ENCODE measurements at regions not wholly inside any gene's neighbourhood (a gene's known extent, or its start where the extent isn't known, plus 50 kb on each side); places are given as distances from the start of the nearest gene placed in this dataset.
"Not testable (repeated sequence)": the region's sequence is repeated elsewhere in the genome, so short reads cannot be mapped to it uniquely, and the experiment has no call there.

DNA sequence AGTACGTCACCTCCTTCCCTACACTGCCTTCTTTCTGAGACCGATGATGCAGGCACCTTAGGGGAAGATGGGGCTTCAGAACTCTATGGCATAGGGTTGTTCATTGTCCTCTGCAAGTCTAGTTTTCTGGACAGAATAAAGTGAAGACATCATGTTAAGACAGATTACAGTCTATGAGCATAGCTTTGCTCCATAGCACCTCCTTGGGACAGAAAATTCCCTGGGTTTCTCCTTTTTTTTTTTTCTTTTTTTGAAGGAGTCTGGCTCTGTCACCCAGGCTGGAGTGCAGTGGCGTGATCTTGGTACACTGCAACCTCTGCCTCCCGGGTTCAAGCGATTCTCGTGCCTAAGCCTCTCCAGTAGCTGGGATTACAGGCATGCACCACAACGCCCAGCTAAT is 119.8 kb upstream of the CADM1 start:
- Histone ChIP-seq H3K27me3 (replicated peaks) (no peaks in the 10 kb centered on the region), H3K27ac (no peak overlapping the region), H3K36me3 (no peaks in the 10 kb centered on the region), H3K4me1 (replicated peaks) (peaks cover 19% of the 10 kb centered on the region), H3K9me3 (replicated peaks) (no peaks in the 10 kb centered on the region), H3K4me3 (no peak overlapping the region)
- no peak for DNase-seq (ENCODE audit: low read depth in 1 of 2, low spot score in 2 of 2)

GRCh38 chr11:115623021-115623451 is 118.8 kb upstream of the CADM1 start:
- Histone ChIP-seq H3K9me3 (replicated peaks) (no peaks in the 10 kb centered on the region), H3K36me3 (no peaks in the 10 kb centered on the region), H3K27ac (peak overlapping the region; percentile 59)

GRCh38 chr11:115618428-115618827 is 114.2 kb upstream of the CADM1 start:
- Histone ChIP-seq H3K27ac (no peak overlapping the region), H3K4me3 (no peak overlapping the region), H3K36me3 (no peaks in the 10 kb centered on the region), H3K27me3 (replicated peaks) (no peaks in the 10 kb centered on the region), H3K9me3 (replicated peaks) (no peaks in the 10 kb centered on the region), H3K4me1 (replicated peaks) (peaks cover 47% of the 10 kb centered on the region)
- DNase-seq (ENCODE audit: low read depth in 1 of 2, low spot score in 2 of 2): no peak

More at GRCh38 chr11:115623021-115623451, 118.8 kb upstream of the CADM1 start:
- H3K27me3 ChIP-seq (replicated peaks): no peaks in the 10 kb centered on the region
- H3K4me1 ChIP-seq (replicated peaks): peaks cover 26% of the 10 kb centered on the region
- DNase-seq (ENCODE audit: low read depth in 1 of 2, low spot score in 2 of 2): peak; percentile 78 to 86
- no peak overlapping the region for H3K4me3 ChIP-seq

DNA sequence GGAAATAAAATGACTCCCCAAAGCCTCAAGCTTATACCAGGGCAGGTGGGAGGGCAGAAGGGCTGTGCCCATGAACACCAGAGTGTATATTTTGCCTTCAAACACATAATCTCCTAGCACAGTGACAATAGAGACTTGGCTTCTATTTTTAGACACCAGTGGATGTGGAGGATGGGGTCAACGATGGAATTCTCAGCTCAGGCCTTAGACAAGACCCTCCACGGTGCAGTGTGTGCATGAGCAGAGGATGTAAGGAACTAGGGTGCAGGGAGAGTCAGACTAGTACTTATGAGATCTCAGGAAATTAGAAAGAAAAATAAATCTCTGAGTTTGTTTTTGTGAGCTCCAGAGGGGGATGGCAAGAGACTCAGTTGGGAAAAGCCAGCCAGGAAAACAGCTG is 113.6 kb upstream of the CADM1 start:
- H3K27me3 ChIP-seq (replicated peaks): no peaks in the 10 kb centered on the region

GRCh38 chr11:115616971-115617370 is 112.8 kb upstream of the CADM1 start:
- Histone ChIP-seq H3K4me3 (no peak overlapping the region), H3K9me3 (replicated peaks) (no peaks in the 10 kb centered on the region), H3K27me3 (replicated peaks) (no peaks in the 10 kb centered on the region), H3K36me3 (no peaks in the 10 kb centered on the region), H3K27ac (no peak overlapping the region), H3K4me1 (replicated peaks) (peaks cover 32% of the 10 kb centered on the region)
- peak in 1 of 2 experiments; percentile 56 for DNase-seq (ENCODE audit: low read depth in 1 of 2, low spot score in 2 of 2)

More for the DNA sequence above, 113.6 kb upstream of the CADM1 start:
- peak; percentile 52 to 65 for DNase-seq (ENCODE audit: low read depth in 1 of 2, low spot score in 2 of 2)
- H3K4me3 ChIP-seq: no peak overlapping the region
- no peaks in the 10 kb centered on the region for H3K36me3 ChIP-seq
- H3K9me3 ChIP-seq (replicated peaks): no peaks in the 10 kb centered on the region
- no peak overlapping the region for H3K27ac ChIP-seq
- peaks cover 40% of the 10 kb centered on the region for H3K4me1 ChIP-seq (replicated peaks)

GRCh38 chr11:115613986-115614632 is 109.9 kb upstream of the CADM1 start:
- peaks cover 29% of the 10 kb centered on the region for H3K4me1 ChIP-seq (replicated peaks)
- peak in 1 of 2 experiments; percentile 53 for DNase-seq (ENCODE audit: low read depth in 1 of 2, low spot score in 2 of 2)
- no peak overlapping the region for H3K27ac ChIP-seq
- no peaks in the 10 kb centered on the region for H3K27me3 ChIP-seq (replicated peaks)
- no peak overlapping the region for H3K4me3 ChIP-seq
- H3K36me3 ChIP-seq: no peaks in the 10 kb centered on the region
- no peaks in the 10 kb centered on the region for H3K9me3 ChIP-seq (replicated peaks)

GRCh38 chr11:115613004-115613403 is 108.8 kb upstream of the CADM1 start:
- no peaks in the 10 kb centered on the region for H3K36me3 ChIP-seq
- H3K9me3 ChIP-seq (replicated peaks): no peaks in the 10 kb centered on the region
- no peak overlapping the region for H3K27ac ChIP-seq
- H3K4me1 ChIP-seq (replicated peaks): peaks cover 22% of the 10 kb centered on the region
- no peak overlapping the region for H3K4me3 ChIP-seq
- no peaks in the 10 kb centered on the region for H3K27me3 ChIP-seq (replicated peaks)
- DNase-seq (ENCODE audit: low read depth in 1 of 2, low spot score in 2 of 2): no peak

GRCh38 chr11:115612046-115612730 is 108.0 kb upstream of the CADM1 start:
- H3K27ac ChIP-seq: no peak overlapping the region
- no peak overlapping the region for H3K4me3 ChIP-seq
- no peaks in the 10 kb centered on the region for H3K36me3 ChIP-seq
- peaks cover 20% of the 10 kb centered on the region for H3K4me1 ChIP-seq (replicated peaks)
- no peaks in the 10 kb centered on the region for H3K9me3 ChIP-seq (replicated peaks)
- no peak for DNase-seq (ENCODE audit: low read depth in 1 of 2, low spot score in 2 of 2)
- no peaks in the 10 kb centered on the region for H3K27me3 ChIP-seq (replicated peaks)

DNA sequence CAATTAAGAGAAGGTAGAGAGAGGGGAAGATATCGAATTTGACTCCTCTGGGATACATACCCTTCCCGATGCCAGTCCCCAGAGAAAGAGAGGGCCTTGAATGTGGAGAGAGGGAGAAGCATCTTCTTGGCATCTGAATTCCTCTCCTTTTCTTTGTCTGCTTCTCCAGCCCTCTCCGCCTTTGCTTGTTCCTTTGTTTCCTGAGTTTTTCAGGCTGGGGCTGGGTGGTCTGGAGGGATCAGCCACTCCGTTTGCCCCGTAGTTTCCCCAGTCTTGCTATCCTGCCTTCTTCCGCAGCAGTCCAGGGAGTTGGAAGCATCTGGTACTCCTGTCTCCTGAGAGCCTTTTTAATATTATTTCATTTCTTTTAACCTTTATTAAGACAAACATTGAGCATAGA is 107.1 kb upstream of the CADM1 start:
- H3K27me3 ChIP-seq (replicated peaks): no peaks in the 10 kb centered on the region
- H3K36me3 ChIP-seq: no peaks in the 10 kb centered on the region
- H3K9me3 ChIP-seq (replicated peaks): no peaks in the 10 kb centered on the region
- H3K4me3 ChIP-seq: no peak overlapping the region
- DNase-seq (ENCODE audit: low read depth in 1 of 2, low spot score in 2 of 2): no peak
- peaks cover 13% of the 10 kb centered on the region for H3K4me1 ChIP-seq (replicated peaks)
- no peak overlapping the region for H3K27ac ChIP-seq

- Histone ChIP-seq H3K27ac (no peak overlapping the region), H3K4me3 (no peak overlapping the region), H3K36me3 (no peaks in the 10 kb centered on the region), H3K4me1 (replicated peaks) (peaks cover 13% of the 10 kb centered on the region), H3K27me3 (replicated peaks) (no peaks in the 10 kb centered on the region), H3K9me3 (replicated peaks) (no peaks in the 10 kb centered on the region)
- no peak for DNase-seq (ENCODE audit: low read depth in 1 of 2, low spot score in 2 of 2)
Measured at GRCh38 chr11:115610908-115611307, 106.7 kb upstream of the CADM1 start.

GRCh38 chr11:115610234-115610633 is 106.0 kb upstream of the CADM1 start:
- peaks cover 13% of the 10 kb centered on the region for H3K4me1 ChIP-seq (replicated peaks)
- not testable (repeated sequence) for H3K9me3 ChIP-seq (replicated peaks); H3K27me3 ChIP-seq (replicated peaks); H3K27ac ChIP-seq; H3K36me3 ChIP-seq; H3K4me3 ChIP-seq; DNase-seq (ENCODE audit: low read depth in 1 of 2, low spot score in 2 of 2)

GRCh38 chr11:115608976-115609375 is 104.8 kb upstream of the CADM1 start:
- H3K4me1 ChIP-seq (replicated peaks): peaks cover 9% of the 10 kb centered on the region
- H3K36me3 ChIP-seq: no peaks in the 10 kb centered on the region
- H3K4me3 ChIP-seq: no peak overlapping the region
- H3K27me3 ChIP-seq (replicated peaks): no peaks in the 10 kb centered on the region
- H3K9me3 ChIP-seq (replicated peaks): no peaks in the 10 kb centered on the region
- no peak overlapping the region for H3K27ac ChIP-seq
- DNase-seq (ENCODE audit: low read depth in 1 of 2, low spot score in 2 of 2): no peak

GRCh38 chr11:115607621-115608221 is 103.5 kb upstream of the CADM1 start:
- Histone ChIP-seq H3K4me1 (replicated peaks) (peaks cover 5% of the 10 kb centered on the region), H3K4me3 (no peak overlapping the region), H3K27me3 (replicated peaks) (no peaks in the 10 kb centered on the region), H3K36me3 (no peaks in the 10 kb centered on the region), H3K9me3 (replicated peaks) (no peaks in the 10 kb centered on the region), H3K27ac (no peak overlapping the region)
- DNase-seq (ENCODE audit: low read depth in 1 of 2, low spot score in 2 of 2): no peak

- peaks cover 5% of the 10 kb centered on the region for H3K4me1 ChIP-seq (replicated peaks)
- H3K9me3 ChIP-seq (replicated peaks): no peaks in the 10 kb centered on the region
- no peak overlapping the region for H3K27ac ChIP-seq
- H3K27me3 ChIP-seq (replicated peaks): no peaks in the 10 kb centered on the region
- no peaks in the 10 kb centered on the region for H3K36me3 ChIP-seq
- peak in 1 of 2 experiments; percentile 40 for DNase-seq (ENCODE audit: low read depth in 1 of 2, low spot score in 2 of 2)
- H3K4me3 ChIP-seq: no peak overlapping the region
Measured at GRCh38 chr11:115606498-115607220, 102.4 kb upstream of the CADM1 start.

Data from SJSA1 (cell line).